ENCODE measurements at regions not wholly inside any gene's neighbourhood (a gene's known extent, or its start where the extent isn't known, plus 50 kb on each side); places are given as distances from the start of the nearest gene placed in this dataset.

DNA sequence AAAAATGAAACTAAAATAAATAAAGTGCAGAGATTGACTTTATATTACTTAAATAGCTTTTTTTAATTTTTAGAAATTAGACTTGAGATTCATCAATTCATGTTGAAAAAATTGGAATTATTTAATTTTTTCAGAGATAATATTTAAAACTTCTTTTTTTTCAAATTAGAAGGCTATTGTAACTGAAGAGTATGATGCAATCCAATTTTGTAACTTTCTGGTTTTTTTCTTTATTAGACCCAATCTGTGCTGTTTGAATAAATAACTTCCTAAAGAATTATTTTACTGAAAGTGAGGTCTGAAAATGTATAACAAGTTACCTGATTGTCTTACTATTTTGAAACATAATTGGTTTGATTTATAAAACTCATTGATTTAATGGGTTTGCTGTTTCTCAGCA, 200.9 kb downstream of the MAD2L1 start:
- no peak for DNase-seq (ENCODE audit: low read depth)
- TF ChIP-seq, protein P1, sequence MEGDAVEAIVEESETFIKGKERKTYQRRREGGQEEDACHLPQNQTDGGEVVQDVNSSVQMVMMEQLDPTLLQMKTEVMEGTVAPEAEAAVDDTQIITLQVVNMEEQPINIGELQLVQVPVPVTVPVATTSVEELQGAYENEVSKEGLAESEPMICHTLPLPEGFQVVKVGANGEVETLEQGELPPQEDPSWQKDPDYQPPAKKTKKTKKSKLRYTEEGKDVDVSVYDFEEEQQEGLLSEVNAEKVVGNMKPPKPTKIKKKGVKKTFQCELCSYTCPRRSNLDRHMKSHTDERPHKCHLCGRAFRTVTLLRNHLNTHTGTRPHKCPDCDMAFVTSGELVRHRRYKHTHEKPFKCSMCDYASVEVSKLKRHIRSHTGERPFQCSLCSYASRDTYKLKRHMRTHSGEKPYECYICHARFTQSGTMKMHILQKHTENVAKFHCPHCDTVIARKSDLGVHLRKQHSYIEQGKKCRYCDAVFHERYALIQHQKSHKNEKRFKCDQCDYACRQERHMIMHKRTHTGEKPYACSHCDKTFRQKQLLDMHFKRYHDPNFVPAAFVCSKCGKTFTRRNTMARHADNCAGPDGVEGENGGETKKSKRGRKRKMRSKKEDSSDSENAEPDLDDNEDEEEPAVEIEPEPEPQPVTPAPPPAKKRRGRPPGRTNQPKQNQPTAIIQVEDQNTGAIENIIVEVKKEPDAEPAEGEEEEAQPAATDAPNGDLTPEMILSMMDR (IDR thresholded peaks at IDR 0.05; ENCODE audit: control insufficient read depth, insufficient read depth, low read depth, low read length, missing control alignments) = no peak
- no peak overlapping the region for H3K4me3 ChIP-seq (ENCODE audit: control insufficient read depth, low read depth, low read length)

DNA sequence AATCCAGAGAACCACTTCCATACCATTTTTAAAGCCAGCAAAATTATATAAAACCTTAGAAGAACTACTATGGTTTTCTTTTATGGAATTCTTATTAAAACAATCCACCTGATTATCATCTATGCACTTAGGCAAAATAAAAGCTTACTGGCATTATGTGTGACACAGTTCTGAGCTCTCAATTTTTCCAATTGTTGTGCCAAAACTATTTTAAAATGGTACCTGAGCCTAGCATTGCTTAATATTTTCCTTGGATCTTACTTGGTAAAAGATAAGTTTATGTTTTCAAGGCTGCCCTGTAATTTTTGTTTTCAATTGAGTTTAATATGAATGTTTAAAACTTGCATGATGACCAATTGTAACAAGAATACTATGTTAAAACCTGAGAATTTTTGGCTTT, 201.3 kb downstream of the MAD2L1 start:
- no peak for DNase-seq (ENCODE audit: low read depth)
- no peak overlapping the region for H3K4me3 ChIP-seq (ENCODE audit: control insufficient read depth, low read depth, low read length)
- TF ChIP-seq, protein P1 (IDR thresholded peaks at IDR 0.05; ENCODE audit: control insufficient read depth, insufficient read depth, low read depth, low read length, missing control alignments) = no peak

DNA sequence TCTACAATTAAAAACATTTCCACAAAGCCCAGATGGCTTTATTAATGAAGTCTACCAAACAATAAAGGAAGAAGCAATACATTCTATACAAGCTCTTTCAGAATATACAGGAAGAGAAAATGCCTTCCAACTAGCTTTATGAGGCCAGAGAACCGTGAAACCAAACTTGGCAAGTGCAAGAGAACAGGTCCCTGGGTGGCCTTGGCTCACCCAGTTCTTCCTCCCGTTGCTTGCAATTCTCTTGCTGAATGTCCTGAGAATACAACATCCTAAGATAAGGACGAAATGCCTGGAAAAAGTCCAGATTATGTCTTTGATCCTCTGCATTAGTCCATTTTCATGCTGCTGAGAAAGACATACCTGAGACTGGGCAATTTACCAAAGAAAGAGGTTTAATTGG, 204.9 kb downstream of the MAD2L1 start:
- DNase-seq (ENCODE audit: low read depth) = no peak
- H3K4me3 ChIP-seq (ENCODE audit: control insufficient read depth, low read depth, low read length) = no peak overlapping the region
- TF ChIP-seq, protein P1 (IDR thresholded peaks at IDR 0.05; ENCODE audit: control insufficient read depth, insufficient read depth, low read depth, low read length, missing control alignments) = no peak

DNA sequence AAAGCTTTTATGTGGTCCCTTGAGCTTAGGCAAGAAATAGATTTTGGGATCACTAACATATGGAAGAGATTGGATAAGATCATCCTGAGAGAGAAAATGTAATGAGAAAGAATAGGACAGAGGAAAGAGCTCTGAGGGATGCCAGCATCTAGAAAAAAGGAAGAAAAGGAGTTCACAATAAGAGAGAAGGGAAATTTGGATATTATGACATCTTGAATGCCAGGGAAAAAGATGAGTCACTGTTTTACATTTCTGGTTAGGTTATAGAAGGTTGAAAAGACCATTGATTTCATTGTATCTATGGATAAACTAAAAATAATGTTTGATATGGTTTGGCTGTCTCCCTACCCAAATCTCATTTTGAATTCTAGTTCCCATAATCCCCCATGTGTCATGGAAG, 208.5 kb downstream of the MAD2L1 start:
- no peak for DNase-seq (ENCODE audit: low read depth)
- TF ChIP-seq, protein P1 (IDR thresholded peaks at IDR 0.05; ENCODE audit: control insufficient read depth, insufficient read depth, low read depth, low read length, missing control alignments) = no peak

DNA sequence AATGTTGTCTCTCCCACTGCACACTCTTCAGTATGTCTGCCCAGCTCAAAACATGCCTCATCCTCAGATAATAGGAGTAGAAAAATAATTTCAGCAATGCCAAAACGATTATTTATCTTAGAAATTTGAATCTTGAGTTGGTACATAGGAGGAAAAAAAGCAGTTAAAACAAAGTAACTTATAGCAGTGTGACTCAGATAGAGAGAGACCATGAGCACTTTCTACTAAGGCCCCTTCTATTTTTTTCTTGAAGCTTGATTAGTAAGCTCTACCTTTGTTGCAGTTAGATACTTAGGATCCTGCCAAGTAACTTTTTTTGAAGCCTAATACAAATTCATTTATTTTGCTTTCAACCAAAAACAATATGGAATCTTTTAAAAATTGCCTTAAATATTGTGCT, 212.3 kb downstream of the MAD2L1 start:
- H3K4me3 ChIP-seq (ENCODE audit: control insufficient read depth, low read depth, low read length) = no peak overlapping the region
- TF ChIP-seq, protein P1 (IDR thresholded peaks at IDR 0.05; ENCODE audit: control insufficient read depth, insufficient read depth, low read depth, low read length, missing control alignments) = no peak
- no peak for DNase-seq (ENCODE audit: low read depth)

More for the DNA sequence above, 208.5 kb downstream of the MAD2L1 start:
- no peak overlapping the region for H3K4me3 ChIP-seq (ENCODE audit: control insufficient read depth, low read depth, low read length)

DNA sequence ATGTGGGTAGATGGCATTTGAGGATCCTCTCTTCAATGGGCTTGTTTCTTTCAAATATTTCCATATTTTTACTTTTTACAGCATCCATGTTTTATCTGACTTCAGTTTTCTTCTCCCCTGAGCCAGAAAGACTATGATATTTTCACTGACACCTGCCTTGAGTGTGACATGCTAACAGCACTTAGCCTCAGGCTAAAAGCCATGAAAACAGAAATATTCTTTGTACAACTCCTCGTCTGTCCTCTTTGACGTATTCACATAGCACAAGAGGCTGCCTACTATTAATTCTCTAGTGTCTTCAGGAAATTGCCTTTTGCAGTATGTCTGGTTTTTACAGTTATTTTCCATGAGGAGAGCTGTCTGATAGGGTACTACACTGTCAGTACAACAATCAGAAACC, 215.0 kb downstream of the MAD2L1 start:
- no peak overlapping the region for H3K4me3 ChIP-seq (ENCODE audit: control insufficient read depth, low read depth, low read length)
- TF ChIP-seq, protein P1 (IDR thresholded peaks at IDR 0.05; ENCODE audit: control insufficient read depth, insufficient read depth, low read depth, low read length, missing control alignments) = no peak
- no peak for DNase-seq (ENCODE audit: low read depth)

DNA sequence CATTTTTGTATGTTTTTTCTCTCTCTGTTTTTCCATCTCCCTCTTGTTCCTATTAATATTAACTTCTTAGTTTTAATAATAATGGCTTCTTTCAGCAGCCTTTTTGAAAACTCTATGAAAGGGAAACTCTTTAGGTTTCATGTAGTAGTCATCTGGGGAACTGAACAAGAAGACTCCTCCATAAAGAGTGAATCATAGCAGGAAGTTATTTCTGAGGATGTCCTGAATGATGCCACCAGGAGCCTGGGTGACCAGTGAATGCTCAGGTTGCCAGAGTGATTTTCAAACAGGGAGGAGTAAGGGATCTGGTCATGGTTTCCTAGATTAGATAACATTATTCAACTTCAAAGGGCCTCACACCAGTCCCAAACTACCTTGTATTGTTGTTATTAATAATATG, 212.8 kb upstream of the PDE5A start:
- TF ChIP-seq, protein P1 (IDR thresholded peaks at IDR 0.05; ENCODE audit: control insufficient read depth, insufficient read depth, low read depth, low read length, missing control alignments) = no peak
- DNase-seq (ENCODE audit: low read depth) = no peak

More for the DNA sequence above, 212.8 kb upstream of the PDE5A start:
- H3K4me3 ChIP-seq (ENCODE audit: control insufficient read depth, low read depth, low read length) = no peak overlapping the region
